NCI-H1105 (cell line): ENCODE measurements at regions not wholly inside any gene's neighbourhood (a gene's known extent, or its start where the extent isn't known, plus 50 kb on each side); places are given as distances from the start of the nearest gene placed in this dataset.

Experiments used
- DNase-seq: peaks from one replicate; lab custom pipeline; 2025; lab: John Stamatoyannopoulos, UW

DNA sequence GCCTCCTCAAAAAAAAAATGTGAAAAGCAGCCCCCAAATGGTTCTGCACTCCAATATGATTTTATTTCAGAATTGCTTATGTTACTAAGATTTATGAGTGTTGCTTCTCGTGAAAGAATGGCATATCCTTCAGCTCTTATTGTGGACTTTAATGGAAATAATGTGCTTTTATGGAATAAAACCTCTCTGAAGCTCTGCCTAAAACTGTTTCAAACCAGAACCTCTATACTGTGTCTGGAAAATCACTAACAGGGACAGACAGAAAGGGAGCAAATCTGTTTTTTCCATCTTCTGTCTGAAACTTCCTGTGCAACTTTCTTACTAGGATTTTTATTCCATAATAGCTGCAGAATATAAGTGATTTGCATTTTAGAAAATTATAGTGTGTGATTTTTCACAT lies 493.1 kb downstream of the ANKRD50 start:
- no peak for DNase-seq

GRCh38 chr4:124224256-124224655 lies 488.3 kb downstream of the ANKRD50 start:
- no peak for DNase-seq

GRCh38 chr4:124227981-124228380 lies 484.6 kb downstream of the ANKRD50 start:
- DNase-seq = no peak

DNA sequence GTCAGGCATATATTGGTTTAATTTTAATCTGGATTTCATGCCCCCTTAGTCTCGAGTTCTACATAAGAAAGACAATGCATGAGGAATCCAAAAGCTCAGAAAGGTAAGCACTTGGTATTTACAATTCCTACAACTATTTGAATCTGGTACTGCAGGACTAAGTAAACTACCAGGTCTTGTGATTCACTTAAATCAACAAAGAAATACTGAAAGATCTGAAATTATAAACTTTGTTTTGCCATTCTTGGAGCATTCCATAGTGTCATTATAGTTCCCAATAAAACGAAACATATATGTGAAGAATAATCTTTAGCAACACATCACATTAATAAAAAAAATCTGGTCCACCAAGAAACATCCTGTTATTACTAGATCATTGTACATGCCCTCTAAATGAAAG lies 482.3 kb downstream of the ANKRD50 start:
- no peak for DNase-seq

- no peak for DNase-seq
Measured at GRCh38 chr4:124234771-124235170, 477.8 kb downstream of the ANKRD50 start.

DNA sequence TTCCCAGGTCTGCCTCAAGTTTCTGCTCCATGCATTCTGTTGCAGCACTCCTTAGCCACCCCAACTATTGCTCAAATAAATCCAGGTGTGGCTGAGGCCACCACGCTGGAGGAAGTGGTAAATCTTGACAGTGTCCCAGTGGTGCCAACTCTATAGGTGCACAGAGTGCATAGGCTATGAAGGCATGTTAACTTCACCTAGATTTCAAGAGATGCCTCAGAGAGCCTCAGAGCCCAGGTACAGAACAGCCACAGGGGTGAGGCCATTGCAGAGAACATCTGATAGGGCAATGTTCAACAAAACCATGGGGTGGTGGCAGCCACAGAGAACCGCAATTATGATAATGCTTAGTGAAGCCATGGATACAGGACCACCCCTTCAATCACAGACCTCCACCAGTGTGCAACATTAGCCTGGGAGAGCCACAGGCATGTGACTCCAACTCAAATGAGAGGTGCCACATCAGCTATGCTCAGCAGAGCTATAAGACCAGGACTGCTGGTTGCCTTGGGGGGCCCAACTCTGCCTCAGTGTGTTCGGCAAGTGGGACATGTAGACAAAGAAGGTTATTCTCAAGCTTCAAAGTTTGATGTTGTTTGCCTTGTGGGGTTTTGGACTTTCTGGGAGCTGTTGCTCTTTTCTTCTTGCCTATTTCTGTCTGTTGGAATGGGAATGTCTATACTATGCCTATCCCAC lies 468.7 kb downstream of the ANKRD50 start:
- no peak for DNase-seq

- DNase-seq = peak; percentile 47
Measured at GRCh38 chr4:124253080-124253479, 459.5 kb downstream of the ANKRD50 start.

DNA sequence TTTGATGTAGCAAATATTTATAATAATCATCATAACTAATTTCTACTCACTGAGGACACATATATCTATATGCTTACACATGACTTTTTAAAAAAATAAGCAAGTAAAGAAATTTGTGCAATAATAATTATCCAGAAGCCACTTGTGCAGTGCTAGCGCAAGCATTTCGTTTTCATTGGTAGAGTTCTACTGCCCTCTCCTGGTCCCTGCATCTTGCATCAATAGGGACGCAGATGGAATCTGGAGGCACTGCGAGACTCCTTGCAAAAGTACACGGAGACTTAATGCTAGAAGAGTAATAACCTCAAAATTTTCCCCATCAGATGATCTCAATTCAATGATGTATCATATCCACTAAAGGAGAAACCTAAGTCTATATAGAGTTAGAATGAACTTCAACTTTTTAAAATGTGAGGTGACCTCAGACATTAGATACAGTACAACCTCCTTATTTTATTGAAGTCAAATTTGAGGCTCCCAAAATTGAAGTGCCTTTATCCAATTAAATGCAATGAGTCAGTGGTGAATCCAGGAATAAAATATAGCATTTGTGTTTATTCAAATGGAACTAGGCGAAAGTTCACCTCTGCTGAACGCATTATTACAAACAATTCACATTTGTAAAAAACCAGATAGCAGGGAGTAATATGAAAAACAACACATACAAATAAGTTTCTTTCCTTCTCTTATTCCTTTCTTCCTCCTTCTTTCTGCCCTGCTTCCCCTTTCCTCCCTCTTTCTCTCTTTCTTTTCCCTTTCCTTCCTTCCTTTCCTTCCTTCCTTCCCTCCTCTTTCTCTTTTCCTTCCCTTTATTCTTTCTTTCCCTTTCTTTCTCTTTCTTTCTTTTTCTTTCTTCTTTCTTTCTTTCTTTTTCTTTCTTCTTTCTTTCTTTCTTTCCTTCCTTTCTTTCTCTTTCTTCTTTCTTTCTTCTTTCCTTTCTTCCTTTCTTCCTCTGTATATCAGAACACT lies 450.0 kb downstream of the ANKRD50 start:
- peak; percentile 36 for DNase-seq

- DNase-seq = no peak
Measured at GRCh38 chr4:124265701-124266100, 446.8 kb downstream of the ANKRD50 start.

GRCh38 chr4:124266721-124267120 lies 445.8 kb downstream of the ANKRD50 start:
- DNase-seq = no peak

- no peak for DNase-seq
Measured at GRCh38 chr4:124276461-124276860, 436.1 kb downstream of the ANKRD50 start.

GRCh38 chr4:124277691-124278090 lies 434.8 kb downstream of the ANKRD50 start:
- DNase-seq = no peak

GRCh38 chr4:124278477-124278876 lies 434.1 kb downstream of the ANKRD50 start:
- no peak for DNase-seq

GRCh38 chr4:124279741-124280140 lies 432.8 kb downstream of the ANKRD50 start:
- DNase-seq = peak; percentile 15

DNA sequence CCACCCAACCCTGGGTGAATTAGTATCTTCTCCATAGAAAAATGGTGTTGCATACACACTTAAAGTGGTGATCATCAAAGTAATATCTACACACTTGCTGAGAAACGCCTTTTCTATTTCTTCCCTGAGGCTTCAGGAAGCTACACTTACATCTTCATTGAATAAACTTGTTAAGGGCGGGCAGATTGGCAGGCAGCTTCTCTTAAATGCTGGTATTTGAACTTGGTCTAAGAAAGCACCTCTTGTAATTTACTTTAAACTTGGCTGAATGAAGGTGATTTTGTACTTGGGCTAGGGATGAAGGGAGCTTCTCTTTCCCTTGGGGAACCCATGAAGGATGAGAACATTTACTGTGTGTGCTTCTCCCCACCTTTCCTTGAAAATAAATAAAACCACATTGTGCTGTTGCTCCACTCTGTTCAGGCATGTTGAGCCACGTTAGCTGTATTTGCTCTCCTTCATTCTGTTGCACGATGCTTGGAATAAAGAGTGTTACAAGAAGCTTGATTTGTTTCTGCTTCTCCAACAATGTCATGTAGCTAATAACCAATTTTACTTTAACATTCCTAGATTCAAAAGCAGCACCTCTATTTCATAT lies 430.1 kb downstream of the ANKRD50 start:
- DNase-seq = no peak

DNA sequence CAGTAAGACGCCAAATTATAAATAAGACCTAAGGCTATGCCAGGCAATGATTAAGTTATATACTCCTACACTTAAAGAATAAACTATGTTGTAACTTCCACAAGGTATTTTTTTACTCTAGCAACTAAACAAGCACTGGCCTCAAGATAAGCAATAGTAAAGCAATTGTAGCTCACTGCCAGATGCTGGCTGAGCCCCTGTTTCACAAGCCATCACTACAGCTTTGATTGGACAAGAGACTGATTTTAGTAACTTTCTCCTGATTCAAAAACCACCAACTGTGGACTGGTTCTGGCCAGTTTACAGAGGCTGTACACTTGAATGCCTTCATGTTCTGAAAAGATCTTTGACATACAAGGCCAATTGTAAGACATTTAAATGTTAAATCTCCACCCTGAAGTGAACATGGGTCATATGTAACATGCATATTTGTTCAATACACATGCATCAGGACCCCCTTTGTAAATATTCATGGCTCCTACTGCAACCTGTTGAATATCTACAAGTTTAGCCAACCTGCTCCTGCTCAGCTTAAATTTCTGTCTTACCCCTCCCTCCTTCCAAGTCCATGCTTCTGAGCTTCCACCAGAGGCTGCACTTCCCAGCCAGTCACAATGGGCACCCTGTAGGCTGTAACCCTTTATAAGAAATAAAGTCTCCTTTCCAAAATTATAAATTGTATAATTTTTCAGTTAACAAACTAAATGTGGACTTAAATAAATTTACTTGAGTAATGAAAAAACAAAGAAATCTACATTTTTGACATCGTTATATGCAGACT lies 423.6 kb downstream of the ANKRD50 start:
- DNase-seq = no peak

DNA sequence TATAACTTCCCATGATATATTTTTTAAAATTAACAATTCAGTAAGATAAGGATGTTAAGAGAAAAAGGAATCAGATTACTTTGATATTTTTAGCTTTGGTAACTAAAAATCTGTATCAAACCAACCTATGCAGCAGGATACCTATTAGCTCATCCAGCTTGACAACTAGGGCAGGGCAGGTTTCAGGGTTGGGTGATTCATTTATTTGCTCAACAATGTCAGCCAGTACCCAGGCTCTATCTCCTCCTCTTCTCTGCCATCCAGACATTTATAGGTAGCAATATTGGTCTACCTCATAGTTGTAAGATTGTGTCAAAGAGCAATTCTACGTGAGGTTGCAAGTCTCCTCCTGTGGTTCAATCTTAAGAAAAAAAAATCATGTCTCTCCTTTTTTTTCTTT lies 421.9 kb downstream of the ANKRD50 start:
- DNase-seq = no peak

DNA sequence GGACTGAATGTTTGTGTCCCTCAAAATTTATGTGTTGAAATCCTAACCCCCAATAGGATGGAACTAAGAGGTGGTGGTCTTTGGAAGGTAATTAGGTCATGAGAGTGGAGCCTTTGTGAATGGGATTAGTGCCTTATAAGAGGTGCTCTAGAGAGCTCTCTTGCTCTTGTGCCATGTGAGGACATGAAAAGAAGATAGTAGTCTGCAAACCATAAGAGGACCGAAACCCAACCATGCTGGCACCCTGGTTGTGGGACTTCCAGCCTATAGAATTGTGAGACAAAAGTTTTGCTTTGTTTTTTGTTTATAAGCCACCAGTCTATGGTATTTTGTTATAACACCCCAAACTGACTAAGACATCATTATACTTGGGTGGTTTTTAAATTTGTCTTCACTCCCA lies 417.1 kb downstream of the ANKRD50 start:
- DNase-seq = no peak

DNA sequence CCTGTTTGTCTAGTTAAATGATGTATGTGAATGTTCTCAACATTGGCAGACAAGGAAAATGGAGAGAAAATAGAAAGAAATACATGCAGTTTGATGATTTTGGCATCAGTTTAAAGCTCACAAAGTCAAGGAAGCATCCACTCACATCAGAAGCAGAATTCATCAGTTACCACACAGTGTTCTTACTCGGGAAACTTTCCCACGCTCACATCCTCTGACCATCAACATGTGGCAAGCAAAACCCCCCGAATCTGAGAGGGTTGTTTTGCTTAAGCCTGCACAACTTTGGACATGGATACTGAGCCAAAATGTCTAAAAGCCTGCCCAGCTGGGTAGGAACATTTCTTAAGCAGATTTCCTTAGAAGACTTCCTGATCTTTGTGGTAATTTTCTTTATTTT lies 407.6 kb downstream of the ANKRD50 start:
- DNase-seq = no peak

GRCh38 chr4:124306352-124306751 lies 406.2 kb downstream of the ANKRD50 start:
- no peak for DNase-seq

- DNase-seq = no peak
Measured at GRCh38 chr4:124307143-124307542, 405.4 kb downstream of the ANKRD50 start.

- no peak for DNase-seq
Measured at GRCh38 chr4:124318292-124318691, 394.2 kb downstream of the ANKRD50 start.
